SK-N-MC (cell line): ENCODE measurements at regions not wholly inside any gene's neighbourhood (a gene's known extent, or its start where the extent isn't known, plus 50 kb on each side); places are given as distances from the start of the nearest gene placed in this dataset.

Source experiments
- EZH2 ChIP-seq: fragments of 200-600 bp; sonication (generic); IDR thresholded peaks from one replicate; pipeline ENCODE4 v1.6.1; 2017; ENCODE audit warnings: antibody characterized with exemption
- POLR2AphosphoS5 ChIP-seq: IDR thresholded peaks from 2 replicates; pipeline ENCODE4 v1.6.1; 2012; ENCODE audit warnings: mild to moderate bottlenecking, low read depth, low read length, borderline replicate concordance

DNA sequence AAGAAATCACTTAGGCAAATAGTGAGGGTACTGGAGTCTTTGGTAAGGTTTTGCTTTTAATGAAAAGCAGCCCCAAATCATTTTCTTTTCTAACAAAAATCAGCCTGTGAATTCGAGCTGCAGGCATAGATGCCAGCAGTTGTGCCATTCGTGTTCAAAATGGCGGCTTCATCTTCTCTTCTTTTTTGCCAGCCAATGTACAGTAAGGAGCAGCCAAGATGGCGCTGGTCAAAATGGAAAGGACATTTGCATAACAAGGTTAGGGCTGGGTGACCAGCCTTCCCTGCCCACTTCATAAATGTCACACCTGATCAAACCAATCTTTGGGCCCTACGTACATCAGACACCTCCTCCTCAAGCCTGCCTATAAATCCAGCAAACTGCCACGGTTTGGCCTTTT, 100.2 kb upstream of the RGS1 start:
- TF ChIP-seq EZH2: no peak
- TF ChIP-seq POLR2AphosphoS5: no peak
